ENCODE measurements at regions not wholly inside any gene's neighbourhood (a gene's known extent, or its start where the extent isn't known, plus 50 kb on each side); places are given as distances from the start of the nearest gene placed in this dataset.
"Not testable (repeated sequence)": the region's sequence is repeated elsewhere in the genome, so short reads cannot be mapped to it uniquely, and the experiment has no call there.

DNA sequence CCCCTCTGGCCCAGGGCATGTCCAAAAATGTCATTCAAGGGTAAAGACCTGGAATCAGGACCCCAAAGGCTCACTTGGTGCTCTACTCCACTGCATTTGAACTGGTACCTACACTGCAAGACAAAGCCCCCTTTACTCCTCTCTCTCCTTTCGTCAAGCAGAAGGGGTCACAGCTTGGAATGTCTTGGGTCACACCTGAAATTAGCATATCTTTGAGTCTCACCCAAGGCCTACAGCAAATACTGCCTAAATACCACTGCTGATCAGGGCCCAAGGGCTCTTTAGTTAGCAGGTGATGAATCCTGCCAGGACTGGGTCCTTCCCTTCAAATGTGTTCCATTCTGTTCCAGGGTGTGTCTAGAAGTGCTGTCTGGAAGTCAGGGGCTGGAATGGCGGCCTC, 320.6 kb downstream of the SV2B start:
- no peak overlapping the region for H3K27ac Mint-ChIP-seq
- peaks cover 28% of the 10 kb centered on the region for H3K4me1 Mint-ChIP-seq (ENCODE audit: low read depth)
- DNase-seq (no peak), ATAC-seq (no peak)
- ChIA-PET POLR2A (no interaction called here), CTCF (no interaction called here)
- no peak overlapping the region for H3K4me3 Mint-ChIP-seq
- H3K9me3 Mint-ChIP-seq (ENCODE audit: insufficient read depth): no peaks in the 10 kb centered on the region
- H3K27me3 Mint-ChIP-seq (ENCODE audit: low read depth): peaks cover 30% of the 10 kb centered on the region
- peaks cover 9% of the 10 kb centered on the region for H3K36me3 Mint-ChIP-seq (ENCODE audit: low read depth)

- Mint-ChIP-seq H3K4me1 (ENCODE audit: low read depth) (peaks cover 43% of the 10 kb centered on the region), H3K27ac (peak overlapping the region; percentile 78), H3K27me3 (ENCODE audit: low read depth) (peaks cover 20% of the 10 kb centered on the region), H3K4me3 (no peak overlapping the region), H3K9me3 (ENCODE audit: insufficient read depth) (no peaks in the 10 kb centered on the region), H3K36me3 (ENCODE audit: low read depth) (peaks cover 11% of the 10 kb centered on the region)
- DNase-seq (peak; percentile 57), ATAC-seq (peak; percentile 84)
- ChIA-PET POLR2A (no interaction called here), CTCF (interaction anchor here (1.0 kb wide), 1 partner anchor 120 kb away, joined by 3 read pairs; no protein-coding TSS in a partner anchor)
Observed at GRCh38 chr15:91422797-91423196, 322.7 kb downstream of the SV2B start.

- no peak overlapping the region for H3K4me3 Mint-ChIP-seq
- peaks cover 17% of the 10 kb centered on the region for H3K27me3 Mint-ChIP-seq (ENCODE audit: low read depth)
- peak overlapping the region; percentile 26 for H3K27ac Mint-ChIP-seq
- no peaks in the 10 kb centered on the region for H3K9me3 Mint-ChIP-seq (ENCODE audit: insufficient read depth)
- ATAC-seq (no peak), DNase-seq (no peak)
- ChIA-PET CTCF (no interaction called here), POLR2A (no interaction called here)
- peaks cover 44% of the 10 kb centered on the region for H3K4me1 Mint-ChIP-seq (ENCODE audit: low read depth)
- H3K36me3 Mint-ChIP-seq (ENCODE audit: low read depth): peaks cover 8% of the 10 kb centered on the region
Observed at GRCh38 chr15:91424001-91424400, 323.9 kb downstream of the SV2B start.

DNA sequence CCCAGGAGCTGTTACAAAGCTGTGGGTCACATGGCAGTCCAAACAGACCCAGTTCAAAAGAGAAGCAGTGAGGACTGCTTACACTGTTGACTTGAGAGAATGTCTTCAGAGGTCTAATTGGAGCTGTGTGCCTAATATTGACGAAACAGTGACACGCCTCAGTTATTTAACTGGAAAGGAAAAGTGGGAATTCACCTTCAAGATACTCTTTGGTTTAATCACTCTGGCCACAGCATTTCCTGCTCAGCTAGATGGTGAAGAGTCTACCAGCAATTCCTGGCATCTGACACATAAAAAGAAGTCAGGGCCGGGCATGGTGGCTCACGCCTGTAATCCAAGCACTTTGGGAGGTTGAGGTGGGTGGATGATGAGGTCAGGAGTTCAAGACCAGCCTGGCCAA, 326.4 kb downstream of the SV2B start:
- no peak overlapping the region for H3K27ac Mint-ChIP-seq
- no peaks in the 10 kb centered on the region for H3K9me3 Mint-ChIP-seq (ENCODE audit: insufficient read depth)
- POLR2A ChIA-PET: no interaction called here

DNA sequence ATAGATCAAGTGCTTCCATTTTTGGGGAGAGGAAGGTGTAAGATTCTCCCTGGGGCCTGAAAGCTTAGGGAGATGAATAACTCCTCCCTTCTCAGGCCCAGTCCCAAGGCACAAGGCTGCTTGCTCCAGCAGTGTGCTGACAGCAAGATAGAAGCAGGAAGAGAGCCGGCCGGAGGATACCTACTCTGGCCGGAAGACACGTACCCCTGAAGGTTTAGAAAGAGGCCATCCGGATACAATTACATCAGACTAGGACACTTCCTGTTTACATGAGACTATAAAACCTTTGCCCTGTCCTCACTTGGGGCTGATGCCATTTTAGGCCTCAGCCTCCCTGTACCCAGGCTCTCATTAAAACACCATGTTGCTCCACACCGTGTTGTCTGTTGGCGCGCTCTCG, 329.9 kb downstream of the SV2B start:
- no peak overlapping the region for H3K4me3 Mint-ChIP-seq
- ATAC-seq (no peak), DNase-seq (no peak)
- H3K4me1 Mint-ChIP-seq (ENCODE audit: low read depth): peaks cover 19% of the 10 kb centered on the region
- no peak overlapping the region for H3K27ac Mint-ChIP-seq
- H3K27me3 Mint-ChIP-seq (ENCODE audit: low read depth): peaks cover 7% of the 10 kb centered on the region
- POLR2A ChIA-PET: no interaction called here
- CTCF ChIA-PET: no interaction called here
- H3K36me3 Mint-ChIP-seq (ENCODE audit: low read depth): peaks cover 8% of the 10 kb centered on the region
- no peaks in the 10 kb centered on the region for H3K9me3 Mint-ChIP-seq (ENCODE audit: insufficient read depth)

More for the DNA sequence above, 326.4 kb downstream of the SV2B start:
- DNase-seq (no peak), ATAC-seq (no peak)
- Mint-ChIP-seq H3K36me3 (ENCODE audit: low read depth) (peaks cover 13% of the 10 kb centered on the region), H3K4me3 (no peak overlapping the region), H3K27me3 (ENCODE audit: low read depth) (peaks cover 11% of the 10 kb centered on the region), H3K4me1 (ENCODE audit: low read depth) (peaks cover 47% of the 10 kb centered on the region)
- CTCF ChIA-PET: interaction anchor here (1.2 kb wide), 1 partner anchor 41 kb away, joined by 3 read pairs; no protein-coding TSS in a partner anchor

DNA sequence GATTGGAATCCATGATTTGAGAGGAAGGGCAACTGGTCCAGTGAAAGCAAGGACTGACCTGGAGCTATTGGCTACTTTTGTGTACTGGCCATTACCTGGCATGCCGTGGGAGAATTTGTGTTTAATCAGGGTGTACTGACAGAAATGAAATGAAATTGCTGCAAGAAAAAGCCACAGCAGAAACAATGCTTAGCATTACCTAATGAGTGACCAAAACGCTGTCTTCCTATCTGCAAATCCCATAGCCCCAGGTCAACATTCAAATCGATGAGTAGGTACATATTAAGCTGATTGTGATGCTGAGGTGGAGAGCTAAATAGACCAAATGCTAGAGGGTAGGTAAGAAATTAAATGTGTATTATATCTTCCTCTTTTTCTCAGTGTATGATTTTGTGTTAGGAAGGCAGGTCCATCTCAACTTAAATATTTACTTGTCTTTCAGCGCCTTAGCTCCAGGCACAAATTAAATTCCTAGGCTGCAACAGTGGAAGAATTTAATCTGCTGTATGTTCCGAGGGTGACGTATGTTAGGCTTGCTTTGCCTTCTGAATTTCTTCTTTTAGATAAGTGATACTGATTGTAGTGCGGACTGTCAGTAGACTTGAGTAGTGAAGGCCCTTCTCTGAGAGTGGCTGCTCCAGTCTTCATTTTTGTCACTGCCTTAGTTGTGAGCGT, 331.1 kb downstream of the SV2B start:
- ChIA-PET CTCF (no interaction called here), POLR2A (no interaction called here)
- Mint-ChIP-seq H3K4me3 (no peak overlapping the region), H3K4me1 (ENCODE audit: low read depth) (peaks cover 18% of the 10 kb centered on the region), H3K27me3 (ENCODE audit: low read depth) (peaks cover 4% of the 10 kb centered on the region), H3K9me3 (ENCODE audit: insufficient read depth) (no peaks in the 10 kb centered on the region), H3K36me3 (ENCODE audit: low read depth) (peaks cover 9% of the 10 kb centered on the region), H3K27ac (no peak overlapping the region)
- DNase-seq (no peak), ATAC-seq (no peak)

DNA sequence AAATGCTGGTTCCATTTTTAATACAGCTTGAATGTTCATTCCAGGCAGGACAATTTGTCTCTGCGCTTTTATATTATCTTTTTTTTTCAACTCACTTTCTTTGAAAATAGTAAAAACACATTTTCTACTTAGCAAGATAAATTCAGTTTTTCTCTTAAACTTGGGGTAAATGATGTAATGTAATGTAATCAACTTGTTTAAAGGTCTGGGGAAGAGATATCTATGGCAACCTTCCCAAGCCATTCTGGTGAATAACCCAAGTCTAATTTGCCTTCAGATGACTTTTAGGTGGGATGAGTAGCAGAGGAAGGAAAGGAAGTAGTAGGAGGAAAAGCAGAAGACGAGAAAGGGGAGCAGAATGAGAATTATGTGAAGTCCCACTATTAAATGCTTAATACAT, 335.1 kb downstream of the SV2B start:
- CTCF ChIA-PET: interaction anchor here (1.6 kb wide), 1 partner anchor 133 kb away, joined by 3 read pairs; no protein-coding TSS in a partner anchor

DNA sequence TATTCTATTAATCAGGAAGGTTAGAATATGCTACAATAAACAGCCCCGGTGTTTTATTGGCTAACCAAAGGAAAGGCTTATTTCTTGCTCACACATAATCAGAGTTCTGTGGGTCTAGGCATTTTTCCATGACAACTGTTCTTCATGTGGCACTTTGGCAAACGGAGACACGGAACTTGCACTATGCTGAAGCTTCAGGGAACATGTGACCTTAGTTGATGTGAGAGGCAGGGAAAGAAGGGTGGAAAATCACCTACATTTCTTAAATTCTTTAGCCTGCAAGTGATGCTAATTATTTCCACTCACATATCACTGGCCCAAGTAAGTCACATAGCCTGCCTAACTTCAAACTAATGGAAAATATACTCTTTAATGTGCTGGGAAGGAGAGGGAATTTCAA, 344.6 kb downstream of the SV2B start:
- Mint-ChIP-seq H3K4me3 (no peak overlapping the region), H3K9me3 (ENCODE audit: insufficient read depth) (peaks cover 11% of the 10 kb centered on the region), H3K27me3 (ENCODE audit: low read depth) (peaks cover 27% of the 10 kb centered on the region), H3K27ac (no peak overlapping the region), H3K36me3 (ENCODE audit: low read depth) (peaks cover 12% of the 10 kb centered on the region), H3K4me1 (ENCODE audit: low read depth) (peaks cover 7% of the 10 kb centered on the region)
- DNase-seq (no peak), ATAC-seq (no peak)
- CTCF ChIA-PET: no interaction called here
- POLR2A ChIA-PET: no interaction called here

More for the DNA sequence above, 335.1 kb downstream of the SV2B start:
- H3K27ac Mint-ChIP-seq: no peak overlapping the region
- no peak for ATAC-seq
- peaks cover 6% of the 10 kb centered on the region for H3K27me3 Mint-ChIP-seq (ENCODE audit: low read depth)
- H3K4me1 Mint-ChIP-seq (ENCODE audit: low read depth): no peaks in the 10 kb centered on the region
- POLR2A ChIA-PET: no interaction called here
- DNase-seq: no peak
- peaks cover 3% of the 10 kb centered on the region for H3K36me3 Mint-ChIP-seq (ENCODE audit: low read depth)
- no peak overlapping the region for H3K4me3 Mint-ChIP-seq
- no peaks in the 10 kb centered on the region for H3K9me3 Mint-ChIP-seq (ENCODE audit: insufficient read depth)

DNA sequence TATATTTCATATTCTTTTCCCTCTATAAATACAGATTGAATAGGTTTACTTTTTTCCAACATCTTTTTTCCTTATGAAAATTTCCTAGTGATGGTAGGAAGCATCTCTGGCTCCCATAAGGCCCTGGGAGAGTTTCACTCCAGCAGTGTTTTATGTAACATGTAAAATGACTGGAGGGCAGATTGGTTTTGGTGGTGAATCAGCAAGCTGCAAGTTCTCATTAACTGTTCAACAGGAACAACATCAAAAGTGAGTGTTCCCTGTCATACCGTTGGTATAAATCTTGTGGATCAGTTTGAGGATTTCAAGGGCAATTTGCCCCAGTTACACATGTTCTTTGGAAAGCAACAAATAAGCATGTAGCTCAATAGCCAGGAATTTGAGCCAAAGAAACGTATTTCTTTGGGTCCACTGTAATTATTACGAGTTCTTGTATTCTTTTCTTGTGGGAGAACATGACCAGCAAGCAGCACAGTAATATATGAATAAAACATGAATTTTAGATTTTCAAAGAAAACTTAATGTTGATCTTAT, 345.7 kb downstream of the SV2B start:
- ATAC-seq: no peak
- POLR2A ChIA-PET: no interaction called here
- peaks cover 11% of the 10 kb centered on the region for H3K9me3 Mint-ChIP-seq (ENCODE audit: insufficient read depth)
- H3K27ac Mint-ChIP-seq: no peak overlapping the region
- H3K36me3 Mint-ChIP-seq (ENCODE audit: low read depth): peaks cover 12% of the 10 kb centered on the region
- peaks cover 29% of the 10 kb centered on the region for H3K27me3 Mint-ChIP-seq (ENCODE audit: low read depth)
- H3K4me1 Mint-ChIP-seq (ENCODE audit: low read depth): peaks cover 7% of the 10 kb centered on the region
- no peak for DNase-seq
- CTCF ChIA-PET: interaction anchor here (0.6 to 1.4 kb wide), 3 partner anchors 8 to 76 kb away, joined by 3 to 4 read pairs (median 3); no protein-coding TSS in a partner anchor
- H3K4me3 Mint-ChIP-seq: no peak overlapping the region

DNA sequence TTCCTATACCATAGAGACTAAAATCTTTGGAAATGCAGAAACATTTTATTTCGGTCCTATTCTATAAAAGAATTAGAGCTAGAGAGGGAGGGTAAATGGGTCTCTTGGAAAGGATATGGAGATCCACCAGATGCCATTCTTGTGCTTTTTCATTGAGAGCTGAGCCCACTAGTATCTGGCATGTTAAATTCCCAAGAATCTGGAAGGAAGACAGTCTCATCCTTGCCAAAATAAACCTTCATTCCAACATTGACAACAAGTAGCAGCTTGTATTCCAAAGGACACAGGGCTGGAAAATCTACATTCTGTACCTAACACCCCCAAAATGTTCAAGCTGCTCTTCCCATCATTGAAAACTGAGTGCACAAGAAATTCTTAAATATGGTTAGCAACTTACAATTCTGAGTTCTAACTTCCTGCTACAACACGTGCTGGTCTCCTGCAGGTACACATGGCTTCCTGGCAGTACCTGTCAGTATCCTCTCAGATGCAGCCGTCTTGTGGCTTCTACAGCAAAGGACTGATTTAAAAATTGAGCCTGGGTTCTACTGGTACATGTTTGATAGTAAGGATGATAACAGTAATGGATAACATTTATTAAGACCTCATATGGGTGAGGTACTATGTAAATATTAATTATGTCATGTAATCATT, 348.1 kb downstream of the SV2B start:
- ChIA-PET POLR2A (no interaction called here), CTCF (interaction anchor here (0.6 kb wide), 1 partner anchor 832 kb away, joined by 3 read pairs; no protein-coding TSS in a partner anchor)
- peaks cover 33% of the 10 kb centered on the region for H3K27me3 Mint-ChIP-seq (ENCODE audit: low read depth)
- peaks cover 14% of the 10 kb centered on the region for H3K4me1 Mint-ChIP-seq (ENCODE audit: low read depth)
- H3K36me3 Mint-ChIP-seq (ENCODE audit: low read depth): peaks cover 7% of the 10 kb centered on the region
- peaks cover 12% of the 10 kb centered on the region for H3K9me3 Mint-ChIP-seq (ENCODE audit: insufficient read depth)
- no peak for DNase-seq
- H3K4me3 Mint-ChIP-seq: no peak overlapping the region
- no peak for ATAC-seq
- H3K27ac Mint-ChIP-seq: no peak overlapping the region

DNA sequence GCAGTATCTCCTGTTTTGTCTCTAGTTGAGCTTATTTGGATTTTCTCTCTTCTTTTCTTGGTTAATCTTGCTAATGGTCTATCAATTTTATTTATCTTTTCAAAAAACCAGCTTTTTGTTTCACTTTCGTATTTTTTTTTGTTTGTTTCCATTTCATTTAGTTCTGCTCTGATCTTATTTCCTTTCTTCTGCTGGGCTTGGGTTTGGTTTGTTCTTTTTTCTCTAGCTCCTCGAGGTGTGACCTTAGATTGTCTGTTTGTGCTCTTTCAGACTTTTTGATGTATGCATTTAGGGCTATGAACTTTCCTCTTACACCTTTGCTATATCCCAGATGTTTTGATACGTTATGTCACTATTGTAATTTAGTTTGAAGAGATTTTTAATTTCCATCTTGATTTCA, 353.3 kb downstream of the SV2B start:
- CTCF ChIA-PET: interaction anchor here (1.4 to 1.7 kb wide), 3 partner anchors 151 to 253 kb away, joined by 3 to 5 read pairs (median 5); no protein-coding TSS in a partner anchor
- Mint-ChIP-seq H3K9me3 (ENCODE audit: insufficient read depth) (peaks cover 29% of the 10 kb centered on the region), H3K4me1 (ENCODE audit: low read depth) (peaks cover 26% of the 10 kb centered on the region), H3K27ac (peak overlapping the region; percentile 41), H3K27me3 (ENCODE audit: low read depth) (peaks cover 21% of the 10 kb centered on the region), H3K36me3 (ENCODE audit: low read depth) (peaks cover 27% of the 10 kb centered on the region)
- POLR2A ChIA-PET, DNase-seq, H3K4me3 Mint-ChIP-seq, ATAC-seq: not testable (repeated sequence)

DNA sequence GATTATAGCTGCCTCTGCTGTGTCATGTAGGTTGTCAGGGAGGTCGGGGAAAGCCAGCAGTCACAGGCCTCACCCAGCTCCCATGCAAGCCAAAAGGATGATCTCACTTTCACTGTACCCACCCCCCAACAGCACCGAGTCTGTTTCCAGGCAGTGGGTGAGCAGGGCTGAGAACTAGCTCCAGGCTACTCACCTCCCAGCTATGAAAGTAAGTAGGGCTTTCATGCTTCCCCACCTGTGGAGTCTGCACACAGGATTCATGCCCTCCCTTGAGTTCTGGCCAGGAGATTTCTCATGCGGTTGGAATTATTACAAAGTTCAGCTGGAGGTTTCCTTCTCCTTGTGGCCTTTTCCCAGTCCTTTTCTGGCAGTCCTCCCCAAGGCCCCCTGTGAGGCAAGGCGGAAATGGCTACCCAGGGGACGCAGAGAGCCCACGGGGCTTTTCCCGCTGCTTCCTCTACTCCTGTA, 356.2 kb downstream of the SV2B start:
- Mint-ChIP-seq H3K9me3 (ENCODE audit: insufficient read depth) (peaks cover 27% of the 10 kb centered on the region), H3K27ac (no peak overlapping the region), H3K4me1 (ENCODE audit: low read depth) (peaks cover 24% of the 10 kb centered on the region), H3K36me3 (ENCODE audit: low read depth) (peaks cover 25% of the 10 kb centered on the region), H3K4me3 (no peak overlapping the region), H3K27me3 (ENCODE audit: low read depth) (peaks cover 22% of the 10 kb centered on the region)
- DNase-seq: no peak
- no peak for ATAC-seq
- ChIA-PET CTCF (interaction anchor here (0.6 kb wide), 1 partner anchor 222 kb away, joined by 3 read pairs; no protein-coding TSS in a partner anchor), POLR2A (no interaction called here)

All from activated CD8-positive, alpha-beta T cell treated with anti-CD3 and anti-CD28 coated beads, Interleukin-2, amount 10 ng/mL, durations not matched to agents 7 days and 5 days (primary cell).